GM19467 (cell line): ENCODE measurements at regions not wholly inside any gene's neighbourhood (a gene's known extent, or its start where the extent isn't known, plus 50 kb on each side); places are given as distances from the start of the nearest gene placed in this dataset.

Source experiments
- ATAC-seq: cut with Tn5 transposase; IDR thresholded peaks from one replicate; pipeline ENCODE4 v1.9.1; 2021; ENCODE audit warnings: mild to moderate bottlenecking, moderate library complexity; ENCODE audit not compliant: unreplicated experiment

GRCh38 chr14:87187786-87188185 is 805.2 kb downstream of the GALC start:
- no peak for ATAC-seq

DNA sequence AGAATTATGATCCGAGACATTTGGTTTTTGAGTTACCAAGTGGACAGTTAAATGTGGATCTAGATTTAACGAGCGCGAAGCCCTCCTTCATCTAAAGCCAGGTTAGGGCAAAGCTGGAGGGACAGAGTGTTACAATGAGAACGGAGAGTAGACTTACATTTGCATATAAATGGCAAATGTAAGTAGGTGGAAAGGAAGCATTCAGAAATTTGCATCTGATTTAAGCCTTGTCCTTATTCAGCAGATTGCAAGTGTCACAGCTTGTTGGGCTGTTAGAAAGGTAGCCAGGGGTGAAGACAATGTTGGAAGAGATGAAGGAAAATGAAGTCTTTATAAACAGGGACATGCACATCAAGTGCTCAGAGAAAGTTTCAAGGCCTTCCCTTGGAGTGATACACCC is 806.2 kb downstream of the GALC start:
- no peak for ATAC-seq

DNA sequence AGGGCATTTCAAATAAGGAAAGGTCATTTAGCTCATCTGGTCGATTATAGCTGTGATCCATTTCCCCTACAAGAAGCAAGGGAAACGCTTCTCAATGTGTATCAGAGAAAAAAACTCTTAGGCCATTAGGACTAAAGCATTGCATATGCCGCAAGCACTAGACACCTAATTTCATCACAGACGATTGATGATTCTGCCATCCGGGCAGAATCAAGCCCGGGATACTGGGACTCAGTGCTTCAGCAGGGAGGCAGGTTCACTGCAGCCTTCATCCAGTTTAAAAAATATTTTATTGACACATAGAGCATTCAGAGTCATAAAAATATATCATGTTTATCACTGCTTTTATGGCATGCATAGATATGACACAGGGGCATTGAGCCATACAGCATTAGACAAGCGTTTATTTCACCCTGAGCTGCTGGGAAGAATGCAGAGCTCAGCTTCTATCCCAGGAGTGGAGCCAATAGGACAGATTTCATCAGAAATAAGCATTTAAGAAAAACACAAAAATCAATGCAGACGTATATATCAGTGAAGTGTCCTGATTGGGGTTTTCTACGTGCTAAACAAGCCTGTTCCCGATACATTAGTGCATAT is 806.9 kb downstream of the GALC start:
- ATAC-seq: no peak

DNA sequence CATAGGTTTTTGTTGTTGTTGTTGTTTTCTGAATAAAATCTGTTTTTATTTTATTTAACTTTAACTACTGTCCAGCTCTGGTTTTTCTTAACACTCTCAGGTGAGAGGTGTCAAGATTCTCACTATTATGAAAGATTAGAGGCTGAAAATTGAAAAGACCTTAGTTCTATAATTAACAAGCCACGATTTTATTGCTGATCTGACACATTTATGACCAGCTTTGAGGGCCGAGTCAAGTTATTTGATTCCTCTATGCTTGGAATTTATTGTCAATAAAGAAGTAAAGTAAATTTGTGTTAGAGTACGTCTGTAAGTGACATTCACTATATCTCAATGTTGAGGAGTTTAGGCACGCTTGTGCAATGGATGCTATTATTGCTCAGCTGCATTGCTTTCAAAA is 808.8 kb downstream of the GALC start:
- no peak for ATAC-seq

DNA sequence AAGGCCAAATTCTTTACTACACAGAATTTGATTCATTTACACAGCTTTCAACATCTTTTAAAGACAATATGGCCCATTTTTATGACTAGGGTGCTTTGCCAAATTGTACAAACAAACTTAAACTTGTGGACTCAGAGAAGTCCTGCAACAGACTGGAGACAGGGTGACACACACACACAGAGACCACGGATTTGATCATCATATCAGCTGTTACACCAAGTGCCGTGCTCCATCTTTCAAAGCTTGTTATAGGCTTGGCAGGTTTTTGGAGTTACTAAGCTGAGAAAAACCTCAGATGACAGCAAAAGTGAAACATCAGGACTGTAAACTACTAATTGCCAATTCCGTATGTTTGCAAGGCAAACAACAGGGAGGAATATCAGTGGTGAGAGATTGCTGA is 811.7 kb downstream of the GALC start:
- no peak for ATAC-seq

GRCh38 chr14:87179936-87180335 is 813.0 kb downstream of the GALC start:
- ATAC-seq: no peak

DNA sequence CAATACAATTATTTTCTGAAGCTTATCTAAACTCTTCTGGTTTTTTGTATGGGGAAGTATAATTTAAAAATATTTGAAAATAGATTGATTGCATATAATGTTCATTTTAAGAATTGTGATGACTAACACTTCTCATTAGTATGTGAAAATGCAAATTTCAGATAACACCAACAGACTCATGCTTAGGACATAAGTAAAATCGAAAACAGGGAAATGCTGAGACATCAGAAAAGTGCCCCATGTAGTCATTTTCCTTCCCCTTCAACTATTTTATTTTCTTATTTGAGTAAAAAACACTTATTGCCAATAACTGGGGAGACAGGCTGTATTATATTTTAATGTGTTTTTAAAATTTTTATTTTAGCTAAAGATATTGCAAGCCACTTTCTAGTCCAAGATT is 814.7 kb downstream of the GALC start:
- ATAC-seq: no peak

GRCh38 chr14:87175175-87175574 is 817.8 kb downstream of the GALC start:
- no peak for ATAC-seq

DNA sequence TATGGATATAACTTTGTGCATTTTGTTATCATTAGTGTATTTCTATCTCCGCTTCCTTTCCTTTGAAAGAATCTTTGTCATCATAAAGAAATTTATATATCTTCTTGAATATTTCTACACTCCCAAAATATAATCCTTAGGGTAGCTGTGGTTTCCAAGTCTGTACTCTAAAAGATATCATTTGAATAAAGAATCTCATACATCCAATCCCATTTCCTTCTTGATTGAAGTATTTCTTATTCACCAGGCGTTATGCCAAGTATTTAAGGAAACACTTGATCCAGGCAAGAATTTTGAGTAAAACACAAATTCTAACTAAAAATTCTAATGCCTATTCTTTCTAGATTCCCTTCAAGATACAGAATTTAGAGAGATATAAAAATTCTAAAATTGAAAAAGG is 821.8 kb downstream of the GALC start:
- ATAC-seq: no peak

DNA sequence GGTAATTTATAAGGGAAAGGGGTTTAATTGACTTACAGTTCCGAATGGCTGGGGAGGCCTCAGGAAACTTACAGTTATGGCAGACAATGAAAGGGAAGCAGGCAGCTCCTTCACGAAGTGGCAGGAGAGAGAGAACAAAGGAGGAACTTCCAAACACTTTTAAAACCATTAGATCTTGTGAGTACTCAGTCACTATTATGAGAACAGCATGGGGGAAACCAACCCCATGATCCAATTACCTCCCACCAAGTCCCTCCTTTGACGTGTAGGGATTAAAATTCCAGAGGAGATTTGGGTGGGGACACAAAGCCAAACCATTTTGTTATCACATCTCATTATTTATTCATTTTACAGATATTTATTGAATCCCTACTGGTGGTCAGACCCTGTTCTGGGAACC is 822.8 kb downstream of the GALC start:
- ATAC-seq: no peak

DNA sequence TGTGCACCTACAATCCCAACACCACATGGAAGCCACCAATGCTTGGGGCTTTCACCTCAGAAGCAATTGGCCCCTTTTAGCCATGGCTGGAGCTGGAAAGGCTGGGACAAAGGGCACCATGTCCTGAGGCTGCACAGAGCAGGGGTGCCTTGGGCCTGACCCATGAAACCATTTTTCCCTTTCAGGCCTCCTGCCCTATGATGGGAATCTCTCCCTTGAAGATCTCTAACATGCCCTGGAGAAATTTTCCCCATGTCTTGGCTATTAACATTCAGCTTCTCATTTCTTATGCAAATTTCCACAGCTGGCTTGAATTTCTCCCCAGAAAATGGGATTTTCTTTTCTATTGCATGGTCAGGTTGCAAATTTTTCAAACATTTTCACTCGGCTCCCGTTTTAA is 823.6 kb downstream of the GALC start:
- no peak for ATAC-seq

DNA sequence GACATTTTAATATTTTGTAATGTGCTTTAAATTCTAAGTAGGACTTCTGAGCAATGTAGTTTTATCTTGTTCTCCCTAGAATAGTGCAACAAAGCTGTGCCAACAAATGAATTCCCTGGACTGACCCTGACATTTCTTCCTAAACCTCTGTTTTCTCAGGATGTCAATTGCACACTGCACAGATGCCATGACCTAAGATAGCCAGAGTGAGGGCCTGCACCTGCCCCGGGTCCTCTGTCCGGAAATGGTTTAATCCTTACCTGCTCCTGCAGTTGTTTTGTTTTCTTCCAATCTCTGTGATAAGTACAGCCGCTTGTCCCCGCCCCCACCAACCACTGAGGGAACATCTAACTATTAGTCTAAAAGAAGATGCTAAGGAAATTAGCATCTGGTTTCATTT is 831.5 kb downstream of the GALC start:
- ATAC-seq: no peak

GRCh38 chr14:87160989-87161388 is 832.0 kb downstream of the GALC start:
- no peak for ATAC-seq

- ATAC-seq: no peak
Measured at GRCh38 chr14:87158283-87158682, 834.7 kb downstream of the GALC start.

DNA sequence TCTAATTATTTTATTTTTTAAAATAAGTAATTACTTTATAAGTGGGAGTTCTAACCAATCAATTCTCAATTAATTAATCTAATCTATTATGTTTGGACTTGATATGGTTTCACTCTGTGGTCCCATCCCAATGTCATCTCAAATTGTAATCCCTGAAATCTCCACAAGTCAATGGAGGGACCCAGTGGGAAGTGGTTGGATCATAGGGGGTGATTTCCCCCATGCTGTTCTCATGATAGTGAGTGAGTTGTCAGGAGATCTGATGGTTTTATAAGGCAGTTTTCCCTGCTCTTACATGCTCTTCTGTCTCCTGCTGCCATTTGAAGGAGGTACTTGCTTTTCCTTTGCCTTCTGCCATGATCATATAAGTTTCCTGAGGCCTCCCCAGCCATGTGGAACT is 836.1 kb downstream of the GALC start:
- no peak for ATAC-seq

- no peak for ATAC-seq
Measured at GRCh38 chr14:87155856-87156488, 837.0 kb downstream of the GALC start.

DNA sequence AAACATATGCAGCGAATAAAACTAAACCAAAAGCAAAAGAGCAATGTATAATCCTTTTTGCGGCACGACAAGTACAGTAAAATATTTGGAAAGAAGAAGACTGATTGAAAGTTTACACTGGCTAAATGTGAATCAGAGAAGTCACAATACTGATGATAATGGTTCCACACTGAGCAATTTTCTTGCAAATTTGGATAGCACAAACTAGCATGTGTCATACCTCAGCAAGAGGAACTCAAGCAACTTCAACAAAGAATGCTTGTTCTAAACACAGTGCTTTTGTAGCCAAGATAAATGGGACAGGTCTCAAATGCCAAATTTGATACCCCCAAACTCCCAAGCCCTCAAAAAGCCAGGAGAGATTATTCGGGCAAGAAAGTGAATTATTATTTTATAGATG is 839.1 kb downstream of the GALC start:
- ATAC-seq: no peak

DNA sequence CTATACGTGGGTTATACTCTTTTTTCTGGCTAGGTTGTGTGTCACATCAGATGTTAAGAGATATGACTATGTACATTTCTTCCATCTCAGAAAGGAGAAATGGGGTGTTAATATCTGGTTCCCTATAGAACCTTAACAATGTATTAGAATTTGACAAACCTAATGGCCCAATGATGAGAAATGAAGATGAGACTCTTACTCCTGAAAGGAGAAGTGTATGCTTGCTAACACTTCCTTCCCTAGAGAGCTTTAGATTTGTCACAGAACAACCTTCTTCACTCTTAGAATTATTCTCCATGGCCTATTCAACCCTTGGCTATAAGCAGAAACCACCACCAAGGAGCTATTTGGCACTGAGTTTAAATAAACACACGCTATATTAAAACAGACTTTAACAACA is 839.6 kb downstream of the GALC start:
- no peak for ATAC-seq

GRCh38 chr14:87152693-87153092 is 840.3 kb downstream of the GALC start:
- ATAC-seq: no peak

DNA sequence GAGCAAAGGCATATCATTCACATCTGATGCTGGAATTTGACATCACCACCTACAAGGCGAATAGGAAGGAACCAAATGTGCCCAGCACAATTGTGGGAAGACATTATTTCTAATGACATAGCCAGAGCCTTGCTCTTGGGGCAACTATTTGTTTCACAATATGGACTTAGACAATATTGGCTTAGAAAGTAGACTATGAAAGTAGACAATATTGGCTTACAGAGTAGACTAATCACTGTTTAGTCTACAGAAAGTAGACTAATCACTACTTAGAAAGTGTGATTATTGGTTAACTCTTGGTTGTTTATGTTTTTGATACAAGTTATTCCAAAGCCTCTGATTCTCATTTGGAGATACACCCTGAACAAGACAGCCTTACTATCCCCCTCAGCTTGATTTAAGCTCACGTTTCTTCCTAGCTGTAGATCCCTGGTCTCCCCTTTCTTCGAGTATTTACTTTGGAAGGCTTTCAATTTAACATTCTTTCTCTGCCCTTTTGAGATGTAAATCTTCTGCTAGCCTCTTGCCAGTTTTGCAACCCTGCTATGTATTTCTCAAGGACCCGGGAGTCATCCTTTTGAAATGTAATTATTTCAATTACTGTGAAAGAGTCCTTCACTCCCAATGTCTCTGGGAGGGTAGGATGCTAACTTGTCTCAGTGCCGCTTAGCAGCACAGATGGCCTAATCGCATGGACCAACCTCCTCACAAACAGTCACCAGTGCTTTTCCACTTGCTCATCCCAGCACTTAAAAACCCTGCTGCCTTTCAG is 843.2 kb downstream of the GALC start:
- ATAC-seq: no peak

DNA sequence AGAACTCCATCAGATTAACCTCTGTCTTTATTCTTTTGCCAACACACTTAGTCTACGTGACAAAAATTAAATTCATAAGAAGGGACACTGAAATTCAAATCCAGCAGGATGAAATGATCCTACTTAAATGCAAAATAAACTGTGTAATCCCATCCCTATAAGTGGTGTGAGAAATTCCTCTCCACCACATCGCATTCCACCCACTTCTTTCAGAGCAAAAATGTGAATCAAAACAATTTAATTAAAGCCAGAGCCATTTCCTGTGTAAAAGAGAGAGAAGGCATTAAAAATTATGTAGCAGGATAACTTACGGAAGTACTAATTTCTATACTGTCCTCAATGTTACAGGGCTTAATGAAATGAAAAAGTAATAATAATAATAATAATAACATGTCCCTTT is 844.3 kb downstream of the GALC start:
- ATAC-seq: no peak

- ATAC-seq: no peak
Measured at GRCh38 chr14:87142551-87143211, 850.3 kb downstream of the GALC start.
